HG03457 (cell line): ENCODE measurements at regions not wholly inside any gene's neighbourhood (a gene's known extent, or its start where the extent isn't known, plus 50 kb on each side); places are given as distances from the start of the nearest gene placed in this dataset.
"Not testable (repeated sequence)": the region's sequence is repeated elsewhere in the genome, so short reads cannot be mapped to it uniquely, and the experiment has no call there.

Experiments
- ATAC-seq: cut with Tn5 transposase; IDR thresholded peaks from one replicate; pipeline ENCODE4 v1.9.1; 2021; ENCODE audit warnings: moderate number of reproducible peaks; ENCODE audit not compliant: unreplicated experiment

DNA sequence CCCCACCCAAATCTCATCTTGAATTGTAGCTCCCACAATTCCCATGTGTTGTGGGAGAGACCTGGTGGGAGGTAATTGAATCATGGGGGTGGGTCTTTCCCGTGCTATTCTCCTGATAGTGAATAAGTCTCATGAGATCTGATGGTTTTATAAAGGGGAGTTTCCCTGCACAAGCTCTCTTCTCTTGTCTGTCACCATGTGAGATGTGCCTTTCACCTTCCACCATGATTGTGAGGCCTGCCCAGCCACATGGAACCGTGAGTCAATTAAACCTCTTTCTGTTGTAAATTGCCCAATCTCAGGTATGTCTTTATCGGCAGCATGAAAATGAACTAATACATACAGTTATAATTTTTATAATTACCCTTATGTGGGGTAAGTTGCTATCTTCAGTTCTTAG, 952.3 kb upstream of the PCDH20 start:
- ATAC-seq: not testable (repeated sequence)

DNA sequence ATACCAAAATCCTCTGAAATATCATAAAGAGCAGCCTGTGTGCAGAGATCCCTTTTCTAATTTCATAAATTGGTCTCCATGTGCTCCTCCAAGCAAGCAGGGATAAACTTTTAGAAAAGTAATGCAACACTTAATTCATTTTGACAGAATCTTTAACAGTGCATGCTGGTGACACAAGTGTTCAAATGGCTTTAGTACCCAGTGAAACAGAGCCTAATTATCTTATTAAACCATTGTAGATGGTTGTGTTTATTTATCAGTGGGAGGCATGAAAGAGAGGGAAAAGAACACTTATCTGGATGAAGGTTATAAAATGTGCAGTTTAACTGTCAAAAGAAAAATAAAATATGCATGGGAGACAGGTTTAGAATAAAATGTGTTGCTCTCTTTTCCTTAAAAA, 945.0 kb upstream of the PCDH20 start:
- no peak for ATAC-seq

DNA sequence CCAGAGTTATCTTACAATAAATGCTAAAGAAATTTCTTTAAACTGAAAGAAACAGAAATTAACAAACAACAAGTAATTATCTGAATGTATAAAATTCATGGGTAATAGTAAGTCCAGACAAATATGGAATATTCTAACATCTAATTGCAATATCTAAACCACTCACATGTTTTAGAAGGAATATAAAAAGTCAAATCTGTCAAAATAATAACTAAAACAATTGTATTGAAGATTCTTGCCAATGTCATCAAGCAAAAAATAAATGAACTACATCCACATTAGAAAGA, 942.9 kb upstream of the PCDH20 start:
- ATAC-seq: no peak

DNA sequence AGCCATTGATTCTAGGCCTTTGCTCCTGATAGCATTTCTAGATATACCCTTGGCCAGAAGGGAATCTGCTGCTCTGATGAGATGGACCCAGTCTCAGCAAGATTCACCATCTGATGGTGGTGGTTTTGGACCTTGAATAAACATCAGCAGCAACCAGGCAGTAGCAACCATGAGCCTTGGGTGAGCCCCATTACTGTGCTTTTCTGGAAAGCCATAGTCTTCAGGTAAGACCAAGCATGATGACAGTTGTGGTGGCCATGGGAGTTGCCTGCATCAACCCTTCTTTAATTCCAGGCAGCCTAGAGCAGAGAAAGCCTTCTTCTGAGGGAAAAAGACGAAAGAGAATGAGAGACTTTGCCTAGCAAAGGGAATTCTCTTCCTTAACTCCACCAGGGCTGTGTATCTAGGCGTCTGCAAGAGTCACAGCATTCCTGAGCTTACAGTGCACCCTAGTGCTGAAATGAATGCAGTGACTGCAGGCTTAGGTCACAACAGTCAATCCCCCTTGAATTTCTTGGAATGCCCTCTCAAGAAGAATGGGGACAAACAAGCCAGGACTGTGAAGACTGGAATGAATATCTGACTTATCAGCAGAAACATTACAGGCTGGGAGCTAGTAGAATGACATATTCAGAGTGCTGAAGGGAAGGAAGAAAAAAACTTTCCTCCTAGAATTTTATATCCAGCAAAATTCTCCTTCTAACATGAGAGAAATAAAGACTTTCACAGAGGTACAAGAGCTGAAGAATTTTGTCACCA, 942.4 kb upstream of the PCDH20 start:
- peak; percentile 85 for ATAC-seq

DNA sequence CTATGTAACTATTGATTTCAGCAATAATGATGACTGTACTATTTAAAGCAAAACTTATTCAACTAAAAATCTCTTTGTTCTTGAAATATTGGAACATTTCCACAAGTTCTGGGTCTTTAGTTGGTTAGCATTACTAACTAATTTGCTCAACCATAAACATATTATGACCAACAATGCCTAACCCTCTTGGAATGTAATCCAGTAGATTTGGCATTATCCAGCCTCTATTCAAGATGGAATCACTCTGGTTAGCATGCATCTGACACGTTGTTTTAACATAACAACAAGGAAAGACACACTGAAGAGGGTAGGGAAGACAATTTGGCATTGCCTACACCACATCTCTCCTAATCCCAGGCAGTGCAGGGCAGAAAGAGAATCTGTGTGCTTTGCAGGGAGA, 941.3 kb upstream of the PCDH20 start:
- no peak for ATAC-seq

DNA sequence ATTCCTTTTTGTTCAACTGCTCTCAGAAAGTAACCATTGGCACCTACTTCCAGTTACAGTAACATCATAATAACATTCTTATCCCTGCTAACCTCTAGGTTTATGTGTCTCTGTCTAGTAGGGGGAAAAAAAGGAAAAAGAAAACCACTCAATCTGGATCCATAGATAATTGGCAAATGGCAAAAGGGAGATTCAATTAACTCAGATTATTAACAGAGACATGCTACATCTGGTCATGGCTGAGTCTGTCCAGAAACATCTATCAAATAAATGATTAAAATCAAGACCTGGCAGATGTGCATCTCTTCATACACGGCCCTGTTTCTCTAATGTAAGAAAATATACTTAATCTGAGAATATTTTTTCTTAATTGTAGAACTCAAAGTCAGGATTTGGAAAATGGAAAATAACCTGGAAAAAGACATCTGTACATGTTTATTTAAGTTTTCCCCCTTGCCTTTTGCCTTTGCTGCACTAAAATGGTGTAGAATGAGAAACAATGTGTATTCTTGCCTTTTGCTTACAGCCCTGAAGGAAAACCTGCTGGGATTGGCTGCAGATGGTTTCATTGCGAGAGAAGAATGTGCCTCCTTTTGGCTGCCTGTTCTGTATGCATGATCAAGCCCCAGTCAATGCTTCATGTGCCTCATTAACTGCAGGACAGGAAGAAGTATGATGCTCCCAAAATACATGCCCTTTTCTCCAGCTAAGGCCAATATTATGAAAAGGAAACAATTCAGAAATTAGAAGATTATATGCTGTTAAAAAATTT, 921.6 kb upstream of the PCDH20 start:
- ATAC-seq: no peak

DNA sequence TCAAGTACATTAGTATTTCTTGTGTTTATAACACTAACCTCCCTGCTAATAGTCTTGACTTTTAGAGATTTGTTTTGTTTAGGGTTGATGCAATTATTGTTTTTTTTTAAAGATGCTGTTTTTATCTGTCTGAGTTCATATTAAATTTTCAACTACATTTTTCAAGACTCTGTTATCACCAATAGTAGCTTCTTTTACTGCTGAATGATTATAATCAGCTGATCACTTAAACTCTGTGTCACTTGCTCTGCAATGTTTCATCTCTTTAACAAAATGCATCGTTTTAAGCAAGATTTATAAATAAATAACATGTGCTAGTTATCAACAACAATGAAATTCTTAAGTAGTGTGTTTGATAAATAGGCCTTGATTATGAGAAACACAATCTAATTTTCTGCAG, 920.9 kb upstream of the PCDH20 start:
- no peak for ATAC-seq

DNA sequence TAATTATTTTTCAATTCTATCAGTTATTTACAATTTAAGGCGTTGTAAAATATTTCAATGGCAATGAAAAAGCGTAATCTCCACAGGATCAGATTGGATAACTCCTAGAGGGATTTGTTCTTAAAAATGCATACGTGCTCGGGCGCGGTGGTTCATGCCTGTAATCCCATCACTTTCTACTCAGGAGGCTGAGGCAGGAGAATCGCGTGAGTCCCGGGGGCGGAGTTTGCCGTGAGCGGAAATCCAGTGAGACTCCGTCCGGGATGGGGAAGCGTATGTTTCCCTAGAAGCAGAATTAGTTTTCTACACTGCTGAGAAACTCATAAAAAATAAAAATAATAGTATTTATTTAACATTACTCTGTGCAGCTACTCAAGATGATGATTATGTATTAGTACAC, 917.8 kb upstream of the PCDH20 start:
- ATAC-seq: no peak

DNA sequence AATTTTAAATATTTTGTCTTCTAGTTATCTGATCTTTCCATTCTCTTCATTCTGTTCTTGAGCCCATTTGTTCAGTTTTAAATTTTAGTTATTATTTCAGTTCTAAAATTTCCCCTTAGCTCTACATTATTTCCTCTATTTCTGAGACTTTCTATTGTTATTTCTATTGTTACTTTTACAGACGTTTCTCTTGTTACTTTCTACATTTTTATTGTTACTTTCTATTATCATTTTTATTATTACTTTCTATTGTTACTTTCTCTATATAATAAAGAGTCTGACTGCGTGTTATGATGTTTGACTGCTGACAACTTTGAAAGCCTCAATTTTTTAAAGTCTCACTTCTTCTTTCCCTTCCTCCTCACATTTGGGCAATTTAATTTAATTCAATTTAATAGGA, 915.7 kb upstream of the PCDH20 start:
- no peak for ATAC-seq

DNA sequence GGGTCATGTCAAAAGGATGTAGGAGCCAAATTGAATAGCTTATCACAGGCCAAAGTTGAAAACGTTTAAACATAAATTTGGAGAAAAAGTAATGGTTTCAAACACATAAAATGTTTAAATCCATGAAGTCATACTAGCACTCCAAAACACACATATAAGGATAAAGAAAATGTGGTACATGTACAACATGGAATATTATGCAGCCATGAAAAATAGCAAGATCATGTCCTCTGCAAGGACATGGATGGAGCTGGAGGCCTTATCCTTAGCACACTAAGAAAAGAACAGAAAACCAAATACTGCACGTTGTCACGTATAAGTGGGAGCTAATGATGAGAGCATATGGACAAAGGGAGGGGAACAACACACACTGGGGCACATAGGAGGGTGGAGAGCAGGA, 911.7 kb upstream of the PCDH20 start:
- ATAC-seq: no peak

DNA sequence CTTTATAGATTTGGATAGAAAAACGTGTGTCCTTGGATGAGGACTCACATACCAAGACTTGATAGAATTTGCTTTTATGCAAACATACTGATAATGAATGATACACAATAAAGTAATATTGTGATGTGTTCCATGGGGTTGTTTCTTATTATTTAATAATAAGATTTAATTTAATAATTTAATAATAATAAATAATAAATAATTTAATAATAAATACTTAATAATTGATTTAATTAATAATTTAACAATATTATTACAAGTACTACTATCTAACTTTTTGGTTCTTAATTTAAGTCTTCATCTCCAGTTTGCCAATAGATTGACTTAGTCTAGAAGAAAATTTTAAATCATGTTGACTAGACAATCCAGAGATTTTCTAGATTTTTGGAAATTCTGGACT, 909.2 kb upstream of the PCDH20 start:
- no peak for ATAC-seq

DNA sequence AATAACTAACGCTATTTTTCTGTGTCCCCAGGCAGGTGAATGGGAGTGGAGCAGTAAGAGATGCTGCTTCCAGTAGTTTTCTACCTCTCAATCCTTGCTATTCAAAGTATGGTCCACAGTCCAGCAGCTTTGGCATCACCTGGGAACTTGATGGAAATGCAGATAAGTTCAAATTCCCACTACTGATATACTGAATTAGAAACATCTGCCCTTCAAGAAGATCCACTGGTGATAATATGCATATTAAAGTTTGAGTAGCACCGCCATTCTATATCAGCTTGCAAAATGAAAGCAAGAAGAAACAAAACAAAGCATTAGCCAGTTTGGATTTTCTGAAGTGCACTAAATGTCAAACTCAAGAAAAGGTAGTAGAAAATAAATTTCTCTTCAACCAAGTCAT, 906.2 kb upstream of the PCDH20 start:
- no peak for ATAC-seq

DNA sequence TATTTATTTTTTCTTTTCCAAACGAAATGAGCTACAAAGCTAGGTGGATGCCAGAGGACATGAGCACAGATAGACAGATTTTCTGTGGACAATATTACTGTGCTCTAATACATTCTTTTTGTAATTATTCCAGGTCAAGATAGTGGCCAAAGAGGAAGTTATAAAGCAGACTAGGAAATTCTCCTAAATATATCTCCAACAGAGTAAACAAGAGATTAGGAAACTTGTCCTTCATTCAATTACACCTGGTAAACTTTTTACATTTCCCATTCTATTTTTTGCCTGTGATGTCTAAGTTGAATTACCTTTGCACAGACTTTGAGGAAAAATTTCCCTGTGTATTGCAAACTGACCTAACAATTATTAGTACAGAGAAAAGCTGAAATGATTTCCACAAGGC, 905.5 kb upstream of the PCDH20 start:
- ATAC-seq: no peak

DNA sequence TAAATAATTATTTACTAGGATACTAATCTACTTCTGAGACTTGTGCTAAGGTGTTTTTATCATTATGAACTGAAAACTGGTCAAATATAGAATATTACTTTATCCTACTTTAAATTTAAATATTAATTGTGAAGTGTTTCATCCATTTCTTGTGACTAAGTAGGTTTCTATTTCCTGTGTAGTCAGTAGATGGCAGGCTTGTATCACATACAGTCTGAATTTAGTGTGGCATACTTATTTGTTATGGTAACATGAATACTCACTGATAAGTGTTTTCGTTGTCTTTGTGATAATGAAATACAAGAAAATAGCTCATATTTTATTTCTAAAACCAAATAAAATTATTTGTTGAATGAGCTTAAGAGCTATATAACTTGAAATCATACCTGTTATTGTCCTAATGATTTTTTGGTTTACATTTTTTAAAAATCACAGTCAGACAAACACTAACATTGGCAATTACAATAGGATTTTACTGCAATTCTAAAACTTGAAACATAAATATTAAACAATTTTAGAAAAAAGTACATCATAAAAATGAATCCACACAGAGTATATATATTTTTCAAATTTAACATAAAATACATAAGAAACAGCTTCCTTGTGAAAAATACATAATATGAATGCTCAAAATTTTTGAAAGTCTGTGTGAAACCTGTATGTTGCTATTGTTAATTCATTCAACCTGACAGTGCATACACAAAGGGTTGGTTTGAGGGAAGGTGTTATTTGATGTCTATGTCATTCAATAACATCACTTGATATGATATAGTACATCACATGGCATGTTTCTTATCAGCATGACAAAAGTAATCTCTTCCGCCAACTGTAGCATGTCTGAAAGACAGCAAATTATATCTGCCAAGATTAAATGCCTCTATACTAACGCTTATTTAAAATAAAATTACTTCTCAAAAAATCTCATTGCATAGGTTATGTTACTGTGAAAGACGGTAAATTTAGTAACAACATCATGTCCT, 904.8 kb upstream of the PCDH20 start:
- peak; percentile 82 for ATAC-seq

DNA sequence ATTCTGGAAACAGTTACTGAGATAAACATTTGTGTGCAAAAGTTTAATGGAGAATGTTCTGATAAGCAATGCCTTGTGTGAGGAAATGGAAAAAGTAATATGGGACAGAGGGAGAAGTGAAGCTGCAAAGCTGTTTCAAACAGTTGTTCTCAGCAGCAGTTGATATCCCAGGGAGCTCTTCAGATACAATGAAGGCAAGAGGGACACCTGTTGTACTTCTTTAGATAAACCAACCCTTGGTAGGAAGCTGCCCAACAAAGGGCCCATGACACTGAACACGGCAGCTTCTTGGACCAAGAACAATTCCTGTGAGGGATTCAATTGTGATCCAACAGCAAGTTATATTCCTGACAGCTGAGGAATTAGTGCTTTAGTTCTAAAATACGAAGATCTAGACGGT, 894.3 kb upstream of the PCDH20 start:
- no peak for ATAC-seq

DNA sequence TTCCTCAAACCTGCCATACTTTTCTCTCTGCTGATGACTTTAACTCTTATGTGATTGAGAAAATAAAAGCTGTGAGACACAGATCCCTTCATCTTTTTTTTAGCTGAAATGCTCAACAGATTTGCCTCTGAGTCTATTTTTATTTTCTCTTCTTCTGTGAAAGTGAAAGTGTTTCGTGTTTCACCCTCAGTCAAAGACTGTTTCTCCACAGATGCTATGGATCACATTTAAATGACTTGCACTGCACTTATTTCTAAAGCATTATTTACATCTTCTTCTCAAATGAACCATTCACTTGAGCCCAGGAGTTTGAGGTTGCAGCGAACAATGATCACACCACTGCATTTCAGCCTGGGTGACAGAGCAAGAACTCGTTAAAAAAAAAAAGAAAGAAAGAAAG, 890.1 kb upstream of the PCDH20 start:
- ATAC-seq: peak; percentile 86

DNA sequence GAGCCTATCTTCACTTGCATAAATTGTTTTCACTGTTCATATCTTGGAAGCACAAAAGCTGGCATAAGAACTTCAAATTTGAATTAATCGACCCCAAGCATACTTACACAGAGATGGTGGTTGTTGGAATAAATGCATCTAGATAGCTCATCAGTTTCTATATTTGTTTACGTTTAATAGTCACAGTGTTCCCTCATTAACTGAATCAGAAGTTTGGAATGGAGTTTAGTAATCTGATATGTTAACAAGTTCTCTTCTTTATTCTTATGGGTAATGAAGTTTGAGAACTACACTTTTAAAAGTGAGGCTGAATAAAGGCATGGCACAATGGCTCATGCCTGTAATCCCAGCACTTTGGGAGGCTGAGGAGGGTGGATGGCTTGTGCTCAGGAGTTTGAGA, 886.7 kb upstream of the PCDH20 start:
- ATAC-seq: no peak

DNA sequence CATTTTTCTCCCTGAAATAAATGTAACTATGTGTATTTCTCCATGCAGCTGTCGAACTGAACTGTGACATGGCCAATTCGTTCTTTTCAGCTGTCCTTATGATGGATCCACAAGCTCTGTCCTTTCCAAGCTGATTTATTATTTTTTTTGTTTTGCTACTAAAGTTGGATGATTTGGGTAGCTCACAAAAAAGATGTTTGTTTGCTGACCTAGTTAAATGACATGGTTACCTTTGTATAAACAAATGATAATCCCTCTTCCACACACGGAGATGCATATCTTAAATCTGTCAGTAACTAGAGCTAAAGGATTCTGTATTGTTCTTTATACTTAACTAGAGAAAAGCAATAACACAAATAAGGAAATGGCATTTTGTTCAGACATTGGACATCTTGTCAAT, 884.3 kb upstream of the PCDH20 start:
- no peak for ATAC-seq

DNA sequence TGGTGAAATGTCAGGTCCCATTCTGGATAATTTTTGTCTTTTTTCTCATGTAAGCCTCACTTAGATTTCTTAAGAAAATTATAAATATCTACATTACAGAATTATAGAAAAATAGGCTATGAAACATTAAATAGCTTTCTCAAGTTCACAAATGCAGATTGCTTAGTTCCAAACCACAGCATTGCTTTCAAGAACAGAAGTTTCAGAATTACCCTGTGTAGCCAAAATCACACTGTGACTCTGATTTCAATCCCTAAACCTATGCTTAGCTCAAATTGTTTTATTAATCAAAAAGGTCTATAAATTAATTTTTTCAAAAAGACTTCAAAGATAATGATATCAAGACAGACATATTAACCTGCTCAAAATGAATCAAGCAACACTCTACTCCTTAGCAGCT, 881.2 kb upstream of the PCDH20 start:
- ATAC-seq: no peak

DNA sequence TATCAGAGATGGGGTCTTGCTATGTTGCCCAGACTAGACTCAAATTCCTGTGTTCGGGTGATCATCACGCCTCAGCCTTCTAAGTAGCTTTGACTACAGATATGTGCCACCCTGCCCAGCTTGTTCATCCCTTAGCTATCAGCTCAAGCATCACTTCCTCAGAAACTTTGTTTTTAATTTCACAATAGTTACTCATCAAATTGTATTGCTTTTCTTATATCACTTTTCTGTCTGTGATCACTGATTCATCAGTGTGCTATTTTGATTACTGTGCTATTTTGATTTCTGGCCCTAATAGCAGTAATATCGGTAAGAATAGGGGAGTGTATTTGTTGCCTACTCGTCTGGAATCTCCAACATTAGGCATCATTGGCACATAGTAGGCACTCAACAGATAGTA, 878.6 kb upstream of the PCDH20 start:
- ATAC-seq: no peak

DNA sequence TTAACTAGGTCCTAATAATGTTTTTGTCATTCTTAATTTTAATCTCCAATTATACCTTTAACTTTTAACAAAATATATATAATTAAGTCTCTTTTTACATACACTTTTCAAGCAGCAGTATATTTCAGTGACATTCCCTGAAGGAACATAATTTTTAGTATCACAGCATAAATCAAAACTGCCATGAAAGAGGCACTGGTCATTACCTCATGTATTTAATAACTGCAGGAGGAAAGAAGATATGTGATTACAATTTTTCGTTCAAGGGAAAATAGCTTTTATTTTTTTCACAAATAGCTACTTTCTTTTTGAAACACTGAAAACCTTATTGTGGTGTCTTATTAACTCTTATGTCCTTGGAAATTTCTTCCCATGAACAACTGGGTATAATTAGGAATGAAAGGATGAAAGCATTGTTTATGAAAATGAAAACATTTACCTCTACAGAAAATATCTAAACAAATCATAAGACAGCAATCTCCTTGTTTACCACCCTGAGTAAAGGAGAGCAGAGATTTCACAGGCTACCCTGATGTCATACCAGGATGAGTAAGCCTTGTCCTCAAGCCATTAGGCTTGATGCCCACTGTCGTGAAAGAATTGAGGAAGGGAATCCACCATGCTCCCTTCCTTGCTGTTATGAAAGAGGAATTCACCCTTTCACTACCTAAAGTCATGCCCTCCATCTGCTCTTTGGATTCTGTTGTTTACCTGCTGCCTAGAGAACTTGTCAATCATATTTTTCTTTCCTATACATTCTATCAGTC, 877.2 kb upstream of the PCDH20 start:
- ATAC-seq: no peak
